ENCODE measurements at regions not wholly inside any gene's neighbourhood (a gene's known extent, or its start where the extent isn't known, plus 50 kb on each side); places are given as distances from the start of the nearest gene placed in this dataset.

DNA sequence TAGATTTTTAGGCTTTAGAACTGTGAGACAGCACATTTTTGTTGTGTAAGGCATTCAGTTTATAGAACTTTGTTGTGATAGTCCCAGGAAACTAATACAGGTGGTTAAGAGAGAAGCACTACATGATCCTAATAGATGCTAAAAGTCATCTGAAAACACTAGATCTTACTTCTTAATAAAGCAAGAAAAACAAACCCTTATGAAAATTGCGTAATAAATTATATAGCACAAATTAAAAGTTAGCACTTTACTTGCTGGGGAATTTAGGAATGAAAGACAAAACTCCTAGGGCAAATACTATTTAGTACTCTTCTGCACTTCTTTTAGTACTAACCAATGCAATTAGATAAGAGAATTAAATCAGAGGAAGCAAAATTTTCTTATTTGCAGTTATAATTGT lies 163.3 kb upstream of the SHISA6 start:
- TF ChIP-seq, protein P1, sequence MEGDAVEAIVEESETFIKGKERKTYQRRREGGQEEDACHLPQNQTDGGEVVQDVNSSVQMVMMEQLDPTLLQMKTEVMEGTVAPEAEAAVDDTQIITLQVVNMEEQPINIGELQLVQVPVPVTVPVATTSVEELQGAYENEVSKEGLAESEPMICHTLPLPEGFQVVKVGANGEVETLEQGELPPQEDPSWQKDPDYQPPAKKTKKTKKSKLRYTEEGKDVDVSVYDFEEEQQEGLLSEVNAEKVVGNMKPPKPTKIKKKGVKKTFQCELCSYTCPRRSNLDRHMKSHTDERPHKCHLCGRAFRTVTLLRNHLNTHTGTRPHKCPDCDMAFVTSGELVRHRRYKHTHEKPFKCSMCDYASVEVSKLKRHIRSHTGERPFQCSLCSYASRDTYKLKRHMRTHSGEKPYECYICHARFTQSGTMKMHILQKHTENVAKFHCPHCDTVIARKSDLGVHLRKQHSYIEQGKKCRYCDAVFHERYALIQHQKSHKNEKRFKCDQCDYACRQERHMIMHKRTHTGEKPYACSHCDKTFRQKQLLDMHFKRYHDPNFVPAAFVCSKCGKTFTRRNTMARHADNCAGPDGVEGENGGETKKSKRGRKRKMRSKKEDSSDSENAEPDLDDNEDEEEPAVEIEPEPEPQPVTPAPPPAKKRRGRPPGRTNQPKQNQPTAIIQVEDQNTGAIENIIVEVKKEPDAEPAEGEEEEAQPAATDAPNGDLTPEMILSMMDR (IDR thresholded peaks at IDR 0.05 in 4 of 5, conservative IDR thresholded peaks at IDR 0.05 in 1 of 5): no peak
- TF ChIP-seq POLR2A (IDR thresholded peaks at IDR 0.05): no peak

Data from gastrocnemius medialis (tissue), 4 donors.